ENCODE measurements at regions not wholly inside any gene's neighbourhood (a gene's known extent, or its start where the extent isn't known, plus 50 kb on each side); places are given as distances from the start of the nearest gene placed in this dataset.

DNA sequence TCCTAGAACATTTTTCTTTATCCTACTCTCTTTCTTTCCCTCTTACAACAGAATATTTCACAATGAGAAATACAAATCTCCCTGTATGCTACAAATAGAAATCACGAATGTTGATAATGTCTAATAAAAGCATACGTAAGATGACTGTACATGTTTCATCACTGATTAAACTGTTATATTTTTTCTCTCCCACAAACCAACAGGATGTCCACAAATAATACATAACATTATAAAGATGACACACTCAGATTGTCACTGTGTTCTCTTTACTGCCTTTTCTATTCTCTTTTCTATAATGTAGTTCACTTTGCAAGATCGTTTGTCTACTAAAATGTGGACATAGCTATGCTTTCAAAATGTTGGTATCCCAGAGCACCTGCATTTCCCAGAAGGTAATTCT lies 90.7 kb upstream of the PARP8 start:
- TF ChIP-seq, protein P1, sequence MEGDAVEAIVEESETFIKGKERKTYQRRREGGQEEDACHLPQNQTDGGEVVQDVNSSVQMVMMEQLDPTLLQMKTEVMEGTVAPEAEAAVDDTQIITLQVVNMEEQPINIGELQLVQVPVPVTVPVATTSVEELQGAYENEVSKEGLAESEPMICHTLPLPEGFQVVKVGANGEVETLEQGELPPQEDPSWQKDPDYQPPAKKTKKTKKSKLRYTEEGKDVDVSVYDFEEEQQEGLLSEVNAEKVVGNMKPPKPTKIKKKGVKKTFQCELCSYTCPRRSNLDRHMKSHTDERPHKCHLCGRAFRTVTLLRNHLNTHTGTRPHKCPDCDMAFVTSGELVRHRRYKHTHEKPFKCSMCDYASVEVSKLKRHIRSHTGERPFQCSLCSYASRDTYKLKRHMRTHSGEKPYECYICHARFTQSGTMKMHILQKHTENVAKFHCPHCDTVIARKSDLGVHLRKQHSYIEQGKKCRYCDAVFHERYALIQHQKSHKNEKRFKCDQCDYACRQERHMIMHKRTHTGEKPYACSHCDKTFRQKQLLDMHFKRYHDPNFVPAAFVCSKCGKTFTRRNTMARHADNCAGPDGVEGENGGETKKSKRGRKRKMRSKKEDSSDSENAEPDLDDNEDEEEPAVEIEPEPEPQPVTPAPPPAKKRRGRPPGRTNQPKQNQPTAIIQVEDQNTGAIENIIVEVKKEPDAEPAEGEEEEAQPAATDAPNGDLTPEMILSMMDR (IDR thresholded peaks at IDR 0.05 in 8 of 11, conservative IDR thresholded peaks at IDR 0.05 in 3 of 11) = no peak
- no peak for TF ChIP-seq POLR2AphosphoS5 (IDR thresholded peaks at IDR 0.05)
- TF ChIP-seq POLR2A (IDR thresholded peaks at IDR 0.05) = no peak

Data from spleen (tissue), 7 donors.